ENCODE measurements at regions not wholly inside any gene's neighbourhood (a gene's known extent, or its start where the extent isn't known, plus 50 kb on each side); places are given as distances from the start of the nearest gene placed in this dataset.

DNA sequence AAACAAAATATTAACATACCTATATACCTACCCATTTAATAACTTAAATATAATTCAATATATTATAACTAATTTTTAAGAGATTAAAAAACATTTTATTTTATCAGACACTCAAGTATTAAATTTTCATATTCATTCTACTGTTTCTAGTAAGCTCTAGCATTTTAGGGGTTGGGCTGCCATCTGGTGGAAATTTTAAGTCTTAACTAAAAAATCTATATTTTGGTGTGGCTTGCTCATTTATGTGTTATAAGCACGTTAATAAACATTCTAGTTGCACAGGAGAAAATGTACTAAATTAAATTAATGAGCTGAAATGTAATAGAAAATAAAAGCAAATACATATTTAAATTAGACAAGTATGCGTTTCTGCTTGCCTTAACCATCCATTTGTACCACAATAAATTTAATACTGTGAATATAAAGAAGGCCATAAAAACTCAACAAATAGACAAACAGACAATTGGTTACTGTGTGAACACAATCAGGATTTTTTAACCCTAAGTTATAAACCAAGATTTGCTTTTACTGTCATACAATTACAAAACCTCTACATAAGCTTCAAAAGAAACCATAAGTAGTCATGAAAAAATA, 1728.3 kb upstream of the CDH9 start:
- no peak for TF ChIP-seq POLR2A (IDR thresholded peaks at IDR 0.05; ENCODE audit: low read depth, low read length)
- TF ChIP-seq POLR2AphosphoS5 (IDR thresholded peaks at IDR 0.05; ENCODE audit: insufficient read depth, low read depth, low read length), result no peak
- no peak for TF ChIP-seq FOS (IDR thresholded peaks at IDR 0.05; ENCODE audit: borderline replicate concordance, insufficient read depth, low read length)
- no peak for TF ChIP-seq GATA2 (IDR thresholded peaks at IDR 0.05; ENCODE audit: insufficient read depth, insufficient read length, low read depth, low read length)
- TF ChIP-seq, protein P1, sequence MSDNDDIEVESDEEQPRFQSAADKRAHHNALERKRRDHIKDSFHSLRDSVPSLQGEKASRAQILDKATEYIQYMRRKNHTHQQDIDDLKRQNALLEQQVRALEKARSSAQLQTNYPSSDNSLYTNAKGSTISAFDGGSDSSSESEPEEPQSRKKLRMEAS (IDR thresholded peaks at IDR 0.05; ENCODE audit: insufficient read depth, insufficient read length), result no peak
- no peak for TF ChIP-seq EZH2 (IDR thresholded peaks at IDR 0.05; ENCODE audit: borderline replicate concordance, low read depth, low read length, severe bottlenecking)
- Histone ChIP-seq H3K4me3 (replicated peaks in 1 of 3; ENCODE audit: insufficient read depth in 1 of 3, low read depth in 1 of 3, low read length in 3 of 3) (no peak overlapping the region), H3K79me2 (ENCODE audit: control insufficient read depth, insufficient read depth, low read length) (no peaks in the 10 kb centered on the region), H3K9ac (replicated peaks; ENCODE audit: extremely low read depth, insufficient read depth, low read length) (no peak overlapping the region), H3K4me1 (ENCODE audit: control insufficient read depth, extremely low read depth, insufficient read depth, low read length) (no peaks in the 10 kb centered on the region), H3K9me3 (replicated peaks; ENCODE audit: control insufficient read depth, insufficient read depth, low read length) (no peaks in the 10 kb centered on the region), H3K36me3 (ENCODE audit: control insufficient read depth in 2 of 2, extremely low read depth in 1 of 2, insufficient read depth in 2 of 2, low read length in 2 of 2) (no peaks in the 10 kb centered on the region), H3K27ac (ENCODE audit: insufficient read depth, low read depth, low read length) (no peak overlapping the region), H3K4me2 (ENCODE audit: insufficient read depth, low read length) (no peak overlapping the region), H4K20me1 (replicated peaks; ENCODE audit: control insufficient read depth, extremely low read depth, insufficient read depth, low read length) (no peaks in the 10 kb centered on the region), H3K9me1 (replicated peaks; ENCODE audit: control insufficient read depth, extremely low read depth, insufficient read depth, low read length) (no peaks in the 10 kb centered on the region), H2AFZ (ENCODE audit: low read depth, low read length) (no peak overlapping the region), H3K27me3 (ENCODE audit: control insufficient read depth in 2 of 2, insufficient read depth in 2 of 2, low read length in 2 of 2) (no peaks in the 10 kb centered on the region)
- no TSS peak for BruUV-seq (replicated peaks)
- DNase-seq (ENCODE audit: low read depth, low spot score) (peak; percentile 6), FAIRE-seq (no peak)
- intact Hi-C loops (cut with micrococcal nuclease) (loop anchor here (2.0 kb wide), 2 partner anchors 294 to 422 kb away; no protein-coding TSS in a partner anchor), dilution Hi-C loops (cut with MboI; ENCODE audit: extremely low pct_ligation_motif_present, low sequenced_read_pairs) (no loop called here)
- POLR2A ChIA-PET, result no interaction called here
- CTCF ChIA-PET, result interaction anchor here (0.6 to 1.2 kb wide), 5 partner anchors 13 to 424 kb away, joined by 3 to 10 read pairs (median 3); no protein-coding TSS in a partner anchor

DNA sequence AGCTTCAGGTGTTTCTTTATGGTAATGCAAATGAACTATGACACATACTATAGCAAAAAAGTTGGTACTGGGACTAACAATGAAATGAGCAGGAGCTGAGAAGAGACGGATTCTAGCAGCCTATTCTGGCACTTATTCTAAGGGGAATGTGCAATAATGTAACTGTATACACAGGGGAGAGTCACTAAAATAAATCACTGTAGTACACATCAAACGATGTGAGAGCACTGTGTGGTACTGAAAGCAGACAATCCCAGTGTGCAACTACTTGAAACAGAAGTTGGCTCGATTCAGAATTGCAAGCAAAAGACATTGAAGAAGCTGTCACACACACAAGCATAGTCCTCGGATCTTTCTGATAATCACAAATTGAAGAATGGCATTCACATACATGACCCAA, 1713.0 kb upstream of the CDH9 start:
- ChIA-PET POLR2A (no interaction called here), CTCF (no interaction called here)
- dilution Hi-C loops (cut with MboI; ENCODE audit: extremely low pct_ligation_motif_present, low sequenced_read_pairs) (no loop called here), intact Hi-C loops (cut with micrococcal nuclease) (no loop called here)
- Histone ChIP-seq H3K79me2 (ENCODE audit: control insufficient read depth, insufficient read depth, low read length) (no peaks in the 10 kb centered on the region), H4K20me1 (replicated peaks; ENCODE audit: control insufficient read depth, extremely low read depth, insufficient read depth, low read length) (no peaks in the 10 kb centered on the region), H3K4me3 (replicated peaks in 1 of 3; ENCODE audit: insufficient read depth in 1 of 3, low read depth in 1 of 3, low read length in 3 of 3) (no peak overlapping the region), H3K9me1 (replicated peaks; ENCODE audit: control insufficient read depth, extremely low read depth, insufficient read depth, low read length) (no peaks in the 10 kb centered on the region), H3K4me2 (ENCODE audit: insufficient read depth, low read length) (no peak overlapping the region), H2AFZ (ENCODE audit: low read depth, low read length) (no peak overlapping the region), H3K9me3 (replicated peaks; ENCODE audit: control insufficient read depth, insufficient read depth, low read length) (peaks cover 3% of the 10 kb centered on the region), H3K9ac (replicated peaks; ENCODE audit: extremely low read depth, insufficient read depth, low read length) (no peak overlapping the region), H3K27ac (ENCODE audit: insufficient read depth, low read depth, low read length) (no peak overlapping the region), H3K27me3 (ENCODE audit: control insufficient read depth in 2 of 2, insufficient read depth in 2 of 2, low read length in 2 of 2) (no peaks in the 10 kb centered on the region), H3K4me1 (ENCODE audit: control insufficient read depth, extremely low read depth, insufficient read depth, low read length) (no peaks in the 10 kb centered on the region), H3K36me3 (ENCODE audit: control insufficient read depth in 2 of 2, extremely low read depth in 1 of 2, insufficient read depth in 2 of 2, low read length in 2 of 2) (no peaks in the 10 kb centered on the region)
- BruUV-seq (replicated peaks), result no TSS peak
- FAIRE-seq, result no peak
- no peak for DNase-seq (ENCODE audit: low read depth, low spot score)
- no peak for TF ChIP-seq POLR2AphosphoS5 (IDR thresholded peaks at IDR 0.05; ENCODE audit: insufficient read depth, low read depth, low read length)

Measured in endothelial cell of umbilical vein (primary cell).